Fibroblast of lung (primary cell): ENCODE measurements at regions not wholly inside any gene's neighbourhood (a gene's known extent, or its start where the extent isn't known, plus 50 kb on each side); places are given as distances from the start of the nearest gene placed in this dataset.

ENCODE experiments used
- DNase-seq, 2 donors: peaks; one replicate each; pipeline versions ENCODE4 v3.0.0 to v3.0.0-alpha.2; 2010; ENCODE audit warnings: low read depth in 2 of 2
- H2AFZ ChIP-seq: 2 replicates; pipeline ENCODE4 v1.5.1; 2012; ENCODE audit warnings: low read length, control low read depth, inconsistent platforms
- H3K27ac ChIP-seq: 2 replicates; pipeline ENCODE4 v1.5.1; 2011; ENCODE audit warnings: low read length, control low read depth; ENCODE audit not compliant: insufficient read depth
- H3K27me3 ChIP-seq: 2 replicates; pipeline ENCODE4 v1.5.1; 2011; ENCODE audit warnings: mild to moderate bottlenecking, low read length; ENCODE audit not compliant: control insufficient read depth, insufficient read depth
- H3K36me3 ChIP-seq: 2 replicates; pipeline ENCODE4 v1.5.1; 2011; ENCODE audit warnings: low read length; ENCODE audit not compliant: control insufficient read depth, insufficient read depth
- H3K4me1 ChIP-seq: 2 replicates; pipeline ENCODE4 v1.5.1; 2011; ENCODE audit warnings: low read length; ENCODE audit not compliant: control insufficient read depth, insufficient read depth; ENCODE audit errors: extremely low read depth
- H3K4me2 ChIP-seq: 2 replicates; pipeline ENCODE4 v1.5.1; 2011; ENCODE audit warnings: low read length, control low read depth; ENCODE audit not compliant: insufficient read depth; ENCODE audit errors: extremely low read depth
- H3K4me3 ChIP-seq, 4 experiments: fragments of 200-600 bp in 1 of 4; sonication (generic) in 1 of 4; replicated peaks in 1 of 4; 2 replicates each; pipeline ENCODE4 v1.5.1; 2011 to 2016; ENCODE audit warnings: low read length in 4 of 4, low read depth in 3 of 4, mild to moderate bottlenecking in 3 of 4, control low read depth in 2 of 4, inconsistent platforms in 1 of 4, mixed read lengths in 1 of 4; ENCODE audit not compliant: insufficient read depth in 1 of 4; ENCODE audit errors: control extremely low read depth in 1 of 4
- H3K79me2 ChIP-seq: 2 replicates; pipeline ENCODE4 v1.5.1; 2012; ENCODE audit warnings: mild to moderate bottlenecking, low read length, inconsistent platforms; ENCODE audit not compliant: control insufficient read depth, insufficient read depth
- H3K9ac ChIP-seq: 2 replicates; pipeline ENCODE4 v1.5.1; 2011; ENCODE audit warnings: mild to moderate bottlenecking, low read length, control low read depth; ENCODE audit not compliant: insufficient read depth
- H3K9me3 ChIP-seq: 2 replicates; pipeline ENCODE4 v1.5.1; 2012; ENCODE audit warnings: low read depth, low read length; ENCODE audit not compliant: control insufficient read depth, insufficient read depth
- H4K20me1 ChIP-seq: 2 replicates; pipeline ENCODE4 v1.5.1; 2011; ENCODE audit warnings: low read length; ENCODE audit not compliant: control insufficient read depth, insufficient read depth; ENCODE audit errors: extremely low read depth
- CTCF ChIP-seq, 2 donors: IDR thresholded peaks in 1 of 2; conservative IDR thresholded peaks in 1 of 2; 1 replicate in 1 of 2; 2 replicates in 1 of 2; pipeline ENCODE4 v1.5.1; 2011 to 2012; ENCODE audit warnings: low read length in 2 of 2, control low read depth in 1 of 2, inconsistent platforms in 1 of 2, low read depth in 1 of 2, mild to moderate bottlenecking in 1 of 2
- EZH2 ChIP-seq: IDR thresholded peaks from 2 replicates; pipeline ENCODE4 v1.5.1; 2012; ENCODE audit warnings: low read length, control low read depth, mild to moderate bottlenecking; ENCODE audit errors: missing control alignments

GRCh38 chrX:2550328-2551020 lies 49.7 kb upstream of the DHRSX start:
- Histone ChIP-seq H3K4me1 (no peaks in the 10 kb centered on the region), H4K20me1 (no peaks in the 10 kb centered on the region), H3K79me2 (no peaks in the 10 kb centered on the region), H3K36me3 (no peaks in the 10 kb centered on the region), H3K4me2 (no peak overlapping the region), H3K9me3 (no peaks in the 10 kb centered on the region), H3K9ac (no peak overlapping the region), H3K27me3 (no peaks in the 10 kb centered on the region), H3K27ac (no peak overlapping the region), H3K4me3 (no peak overlapping the region), H2AFZ (no peak overlapping the region)
- DNase-seq: no peak
- TF ChIP-seq CTCF (conservative IDR thresholded peaks at IDR 0.05 in 1 of 2, IDR thresholded peaks at IDR 0.05 in 1 of 2; ENCODE audit: low read depth in 1 of 2, low read length in 2 of 2) (no peak), EZH2 (no peak)
